GM12873 (cell line): ENCODE measurements at regions not wholly inside any gene's neighbourhood (a gene's known extent, or its start where the extent isn't known, plus 50 kb on each side); places are given as distances from the start of the nearest gene placed in this dataset.

Experiments
- TF ChIP-seq, protein P1 (sequence below): IDR thresholded peaks from 2 replicates; pipeline ENCODE4 v1.5.1; 2012; ENCODE audit warnings: low read depth, mild to moderate bottlenecking, moderate library complexity, low read length, control low read depth; ENCODE audit not compliant: insufficient read depth; ENCODE audit errors: missing control alignments

DNA sequence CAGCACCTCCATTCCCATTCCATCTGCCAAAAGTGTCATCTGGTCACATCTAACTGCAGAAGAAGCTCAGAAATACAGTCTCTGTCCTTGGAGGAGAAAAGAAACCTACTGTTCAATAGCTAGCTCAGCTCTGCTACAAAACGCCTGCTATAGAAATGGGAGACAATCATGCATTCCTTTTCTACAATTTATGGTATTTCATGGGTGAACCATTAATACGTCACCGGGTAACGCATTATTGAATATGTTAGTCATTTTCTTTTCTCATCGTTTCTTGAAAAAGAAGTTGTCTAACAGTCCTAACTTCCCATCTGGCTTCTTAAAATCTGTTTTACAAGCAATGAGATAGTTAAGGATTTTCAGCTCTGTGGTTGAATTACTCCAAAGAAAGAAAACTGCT lies 496.7 kb upstream of the RBFOX1 start:
- TF ChIP-seq, protein P1, sequence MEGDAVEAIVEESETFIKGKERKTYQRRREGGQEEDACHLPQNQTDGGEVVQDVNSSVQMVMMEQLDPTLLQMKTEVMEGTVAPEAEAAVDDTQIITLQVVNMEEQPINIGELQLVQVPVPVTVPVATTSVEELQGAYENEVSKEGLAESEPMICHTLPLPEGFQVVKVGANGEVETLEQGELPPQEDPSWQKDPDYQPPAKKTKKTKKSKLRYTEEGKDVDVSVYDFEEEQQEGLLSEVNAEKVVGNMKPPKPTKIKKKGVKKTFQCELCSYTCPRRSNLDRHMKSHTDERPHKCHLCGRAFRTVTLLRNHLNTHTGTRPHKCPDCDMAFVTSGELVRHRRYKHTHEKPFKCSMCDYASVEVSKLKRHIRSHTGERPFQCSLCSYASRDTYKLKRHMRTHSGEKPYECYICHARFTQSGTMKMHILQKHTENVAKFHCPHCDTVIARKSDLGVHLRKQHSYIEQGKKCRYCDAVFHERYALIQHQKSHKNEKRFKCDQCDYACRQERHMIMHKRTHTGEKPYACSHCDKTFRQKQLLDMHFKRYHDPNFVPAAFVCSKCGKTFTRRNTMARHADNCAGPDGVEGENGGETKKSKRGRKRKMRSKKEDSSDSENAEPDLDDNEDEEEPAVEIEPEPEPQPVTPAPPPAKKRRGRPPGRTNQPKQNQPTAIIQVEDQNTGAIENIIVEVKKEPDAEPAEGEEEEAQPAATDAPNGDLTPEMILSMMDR: no peak

DNA sequence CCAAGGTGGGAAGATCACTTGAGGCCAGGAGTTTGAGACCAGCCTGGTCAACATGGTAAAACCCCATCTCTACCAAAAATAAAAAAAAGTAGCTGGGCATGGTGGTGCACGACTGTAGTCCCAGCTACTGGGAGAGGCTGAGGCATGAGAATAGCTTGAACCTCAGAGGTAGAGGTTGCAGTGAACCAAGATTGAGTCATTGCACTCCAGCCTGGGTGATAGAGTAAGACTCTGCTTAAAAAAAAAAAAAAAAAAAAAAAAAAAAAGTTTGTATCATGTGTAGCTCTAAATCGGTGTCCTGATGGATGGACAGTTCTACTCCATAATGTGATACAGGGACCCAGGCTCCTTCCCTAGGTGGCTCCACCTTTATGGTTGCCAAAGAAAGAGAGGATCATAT lies 497.1 kb upstream of the RBFOX1 start:
- TF ChIP-seq, protein P1: no peak

DNA sequence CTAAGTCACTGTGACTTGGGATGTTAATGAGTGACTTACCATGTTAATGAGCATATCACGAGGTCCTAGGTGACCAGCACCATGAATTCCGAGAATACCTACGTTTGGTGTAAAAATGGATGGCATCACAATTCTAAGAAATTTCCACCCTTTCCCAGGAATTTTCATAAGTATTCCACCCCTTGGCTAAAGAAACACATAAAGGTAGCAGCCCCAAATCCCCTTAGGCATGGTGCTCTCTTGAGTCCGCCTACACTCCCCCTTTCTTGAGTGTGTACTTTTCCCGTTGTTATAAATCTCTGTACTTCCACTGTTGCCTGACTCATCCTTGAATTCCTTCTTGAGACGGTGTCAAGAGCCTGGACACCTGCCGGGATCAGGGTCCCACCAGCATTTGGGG lies 504.0 kb upstream of the RBFOX1 start:
- TF ChIP-seq, protein P1: no peak

DNA sequence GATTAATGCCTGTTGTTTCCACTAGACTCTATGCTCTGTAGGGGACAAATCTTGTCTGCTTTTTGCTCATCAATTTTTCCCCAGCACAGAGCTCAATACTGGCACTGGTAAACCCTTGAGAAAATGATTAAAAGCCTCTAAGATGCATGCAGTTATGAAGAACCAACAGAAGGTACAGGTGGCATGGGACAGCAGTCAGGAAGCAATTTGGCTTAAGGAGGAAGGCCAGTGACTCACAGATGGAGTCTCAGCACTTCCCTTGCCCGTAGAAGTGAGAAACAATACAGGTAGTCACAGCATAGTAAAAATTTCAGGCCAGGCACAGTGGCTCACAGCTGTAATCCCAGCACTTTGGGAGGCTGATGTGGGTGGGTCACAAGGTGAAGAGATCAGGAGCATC lies 504.7 kb upstream of the RBFOX1 start:
- TF ChIP-seq, protein P1: no peak

DNA sequence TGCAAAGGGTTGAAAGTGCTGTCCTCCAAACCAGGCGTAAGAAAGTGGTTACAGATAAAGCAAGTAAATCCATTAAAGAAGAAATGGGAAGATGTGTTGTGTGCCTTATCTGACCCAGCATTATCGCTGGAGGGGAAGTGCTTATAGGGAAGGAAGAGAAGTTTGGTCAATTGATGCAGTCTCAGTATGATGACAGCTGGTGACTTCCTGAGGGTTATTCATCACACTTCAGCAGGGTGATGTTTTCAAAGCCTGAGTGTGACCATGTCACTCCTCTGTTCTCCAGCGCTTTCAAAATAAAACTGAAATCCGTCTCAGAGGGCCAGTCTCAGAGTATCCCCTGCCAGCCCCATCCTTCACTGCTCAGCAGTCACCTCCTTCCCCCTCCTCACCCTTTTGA lies 505.4 kb upstream of the RBFOX1 start:
- TF ChIP-seq, protein P1: no peak

DNA sequence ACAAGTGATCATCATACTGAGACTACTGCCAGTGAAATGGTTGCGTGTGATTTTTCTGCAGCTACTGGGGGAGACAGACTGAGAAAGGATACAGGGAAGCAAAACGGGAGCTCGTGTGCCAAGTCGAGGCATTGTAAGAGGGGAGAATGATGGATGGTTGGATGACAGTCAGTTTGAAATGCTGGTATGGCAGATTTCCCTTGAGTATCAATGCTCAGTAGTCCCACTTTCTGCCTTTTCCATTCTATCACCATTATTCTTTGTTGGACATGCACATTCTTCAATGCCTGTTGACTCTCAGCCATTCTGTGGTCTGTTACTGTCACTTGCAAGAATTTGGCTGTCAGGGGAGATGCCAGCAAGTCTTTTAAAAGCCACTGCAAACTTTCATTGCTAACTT lies 510.6 kb upstream of the RBFOX1 start:
- TF ChIP-seq, protein P1: no peak

DNA sequence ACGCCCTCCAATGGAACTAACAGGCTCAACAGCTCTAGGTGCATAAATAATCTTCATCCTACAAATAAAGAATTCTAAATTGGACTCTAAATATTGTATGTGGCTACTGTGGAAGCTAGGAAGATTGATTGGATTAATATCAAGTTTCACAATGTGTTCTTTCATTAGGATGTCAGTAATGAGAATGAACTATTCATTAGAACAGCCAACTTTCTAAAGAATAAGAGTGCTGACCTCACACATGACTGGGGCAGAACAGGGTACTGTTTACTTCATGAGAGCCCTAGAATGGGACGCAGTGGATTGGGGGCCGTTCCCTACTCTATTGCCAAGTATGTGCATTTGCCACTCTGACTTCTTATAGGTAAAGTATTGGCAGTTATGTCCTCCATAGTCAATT lies 528.2 kb upstream of the RBFOX1 start:
- TF ChIP-seq, protein P1: no peak

DNA sequence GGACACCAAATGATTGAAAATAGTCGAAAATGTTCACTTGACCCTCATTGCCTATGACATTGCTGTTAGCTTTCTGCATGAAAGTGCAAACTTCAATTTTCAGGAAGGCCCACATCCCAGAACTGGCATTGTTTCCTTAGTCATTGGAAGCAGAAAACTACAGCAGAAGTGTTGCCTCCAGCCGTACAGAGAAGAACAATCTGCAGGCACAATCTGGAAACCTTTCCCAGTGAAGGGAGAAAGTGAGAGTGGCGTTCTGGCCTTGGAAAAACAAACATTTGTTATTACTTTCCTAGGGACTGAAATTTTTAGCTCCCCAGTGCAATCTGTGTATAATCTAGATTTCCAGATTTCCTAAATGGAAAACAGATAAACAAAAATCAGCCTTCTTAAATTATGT lies 529.5 kb upstream of the RBFOX1 start:
- TF ChIP-seq, protein P1: no peak
